ENCODE measurements at regions not wholly inside any gene's neighbourhood (a gene's known extent, or its start where the extent isn't known, plus 50 kb on each side); places are given as distances from the start of the nearest gene placed in this dataset.

DNA sequence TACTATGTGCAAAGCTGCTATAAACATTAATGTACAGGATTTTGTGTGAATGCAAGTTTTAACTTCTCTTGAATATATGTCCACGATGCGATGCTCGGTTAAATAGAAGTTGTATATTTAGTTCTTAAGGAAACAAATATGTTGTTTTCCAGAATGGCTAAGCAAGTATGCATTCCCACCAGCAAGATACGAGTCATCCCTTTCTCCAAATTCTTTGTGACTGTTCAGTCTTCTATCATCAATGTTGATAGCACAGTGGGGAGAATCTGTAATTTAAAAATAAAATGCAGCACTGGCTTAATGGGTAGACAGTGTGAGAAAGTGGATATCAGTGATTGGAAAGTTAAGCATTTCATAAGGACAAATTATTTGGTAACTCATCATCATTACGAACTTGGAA, 1340.8 kb downstream of the PCDH9 start:
- Histone ChIP-seq H3K4me1 (ENCODE audit: low read length) (no peaks in the 10 kb centered on the region), H3K9ac (ENCODE audit: low read length) (no peak overlapping the region), H3K4me2 (ENCODE audit: low read depth, low read length) (no peak overlapping the region), H3K79me2 (ENCODE audit: low read length) (no peaks in the 10 kb centered on the region), H3K9me3 (replicated peaks; ENCODE audit: insufficient read depth, low read length) (no peaks in the 10 kb centered on the region), H3K36me3 (replicated peaks; ENCODE audit: insufficient read depth, low read length) (no peaks in the 10 kb centered on the region), H2AFZ (ENCODE audit: low read length) (no peak overlapping the region), H3K27ac (ENCODE audit: low read length) (no peak overlapping the region), H3K27me3 (replicated peaks; ENCODE audit: insufficient read depth, low read length) (no peaks in the 10 kb centered on the region), H3F3A (ENCODE audit: insufficient read depth, low read length) (no peaks in the 10 kb centered on the region), H4K20me1 (ENCODE audit: insufficient read depth, low read length) (no peaks in the 10 kb centered on the region), H3K9me2 (replicated peaks; ENCODE audit: insufficient read depth, low read length) (no peaks in the 10 kb centered on the region), H3K4me3 (ENCODE audit: low read length) (no peak overlapping the region)
- no peak for DNase-seq
- TF ChIP-seq EZH2 (optimal IDR thresholded peaks at IDR 0.05; ENCODE audit: low read depth, low read length), result no peak
- TF ChIP-seq, protein P1, sequence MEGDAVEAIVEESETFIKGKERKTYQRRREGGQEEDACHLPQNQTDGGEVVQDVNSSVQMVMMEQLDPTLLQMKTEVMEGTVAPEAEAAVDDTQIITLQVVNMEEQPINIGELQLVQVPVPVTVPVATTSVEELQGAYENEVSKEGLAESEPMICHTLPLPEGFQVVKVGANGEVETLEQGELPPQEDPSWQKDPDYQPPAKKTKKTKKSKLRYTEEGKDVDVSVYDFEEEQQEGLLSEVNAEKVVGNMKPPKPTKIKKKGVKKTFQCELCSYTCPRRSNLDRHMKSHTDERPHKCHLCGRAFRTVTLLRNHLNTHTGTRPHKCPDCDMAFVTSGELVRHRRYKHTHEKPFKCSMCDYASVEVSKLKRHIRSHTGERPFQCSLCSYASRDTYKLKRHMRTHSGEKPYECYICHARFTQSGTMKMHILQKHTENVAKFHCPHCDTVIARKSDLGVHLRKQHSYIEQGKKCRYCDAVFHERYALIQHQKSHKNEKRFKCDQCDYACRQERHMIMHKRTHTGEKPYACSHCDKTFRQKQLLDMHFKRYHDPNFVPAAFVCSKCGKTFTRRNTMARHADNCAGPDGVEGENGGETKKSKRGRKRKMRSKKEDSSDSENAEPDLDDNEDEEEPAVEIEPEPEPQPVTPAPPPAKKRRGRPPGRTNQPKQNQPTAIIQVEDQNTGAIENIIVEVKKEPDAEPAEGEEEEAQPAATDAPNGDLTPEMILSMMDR (IDR thresholded peaks at IDR 0.05; ENCODE audit: low read length), result no peak
- TF ChIP-seq EZH2phosphoT487 (IDR thresholded peaks at IDR 0.05; ENCODE audit: low read length), result no peak

DNA sequence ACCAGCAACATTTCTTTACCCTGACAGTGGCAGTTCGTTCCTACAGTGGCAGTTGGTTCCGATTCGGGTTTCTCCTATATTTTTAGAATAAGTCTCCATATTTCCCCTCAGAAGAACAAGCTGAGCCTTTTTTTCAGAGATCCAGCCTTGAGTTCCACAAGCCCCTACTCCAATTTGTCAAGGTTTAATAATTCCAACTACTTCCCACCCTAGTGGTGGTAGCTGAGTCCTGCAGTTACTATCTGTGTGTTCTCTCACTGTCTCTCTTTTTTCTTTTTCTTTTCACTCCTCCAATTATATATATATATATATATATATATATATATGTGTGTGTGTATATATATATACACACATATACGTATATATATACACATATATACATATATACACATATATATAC, 1347.3 kb downstream of the PCDH9 start:
- Histone ChIP-seq H3K36me3 (replicated peaks; ENCODE audit: insufficient read depth, low read length) (no peaks in the 10 kb centered on the region), H3K9ac (ENCODE audit: low read length) (no peak overlapping the region), H3K27ac (ENCODE audit: low read length) (no peak overlapping the region), H3K4me2 (ENCODE audit: low read depth, low read length) (no peak overlapping the region), H3K4me1 (ENCODE audit: low read length) (no peaks in the 10 kb centered on the region), H4K20me1 (ENCODE audit: insufficient read depth, low read length) (no peaks in the 10 kb centered on the region), H3K9me2 (replicated peaks; ENCODE audit: insufficient read depth, low read length) (no peaks in the 10 kb centered on the region), H3K9me3 (replicated peaks; ENCODE audit: insufficient read depth, low read length) (no peaks in the 10 kb centered on the region), H3K27me3 (replicated peaks; ENCODE audit: insufficient read depth, low read length) (no peaks in the 10 kb centered on the region), H3K79me2 (ENCODE audit: low read length) (no peaks in the 10 kb centered on the region), H3K4me3 (ENCODE audit: low read length) (no peak overlapping the region), H3F3A (ENCODE audit: insufficient read depth, low read length) (no peaks in the 10 kb centered on the region), H2AFZ (ENCODE audit: low read length) (no peak overlapping the region)
- TF ChIP-seq EZH2 (optimal IDR thresholded peaks at IDR 0.05; ENCODE audit: low read depth, low read length) (no peak), EZH2phosphoT487 (IDR thresholded peaks at IDR 0.05; ENCODE audit: low read length) (no peak)
- TF ChIP-seq, protein P1 (IDR thresholded peaks at IDR 0.05; ENCODE audit: low read length), result no peak
- DNase-seq, result no peak

DNA sequence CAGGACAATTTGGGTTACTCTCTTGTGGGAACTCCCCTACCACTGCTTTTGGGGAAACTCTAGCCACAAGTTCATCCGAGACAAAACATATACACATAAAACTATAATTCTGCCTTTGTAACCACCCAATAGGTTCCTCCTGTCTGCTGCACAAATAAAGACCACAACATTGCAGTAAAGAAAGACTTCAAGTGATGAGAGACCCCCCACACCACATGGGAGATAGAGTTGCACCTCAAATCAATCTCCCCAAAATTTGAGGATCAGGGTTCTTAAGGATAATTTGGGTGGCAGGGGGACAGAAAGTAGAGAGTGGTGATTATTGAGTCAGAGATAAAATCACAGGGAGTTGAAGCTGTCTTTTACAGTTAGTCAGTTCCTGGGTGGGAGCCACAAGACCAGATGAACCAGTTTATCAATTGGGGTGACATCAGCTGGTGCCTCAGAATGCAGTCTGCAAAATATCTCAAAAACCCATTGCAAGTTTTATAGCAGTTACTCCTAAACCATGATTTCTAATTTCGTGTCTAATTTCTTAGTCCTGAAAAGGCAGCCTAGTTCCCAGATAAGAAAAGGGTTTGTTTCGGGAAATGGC, 1348.5 kb downstream of the PCDH9 start:
- no peaks in the 10 kb centered on the region for H3K4me1 ChIP-seq (ENCODE audit: low read length)
- no peaks in the 10 kb centered on the region for H3F3A ChIP-seq (ENCODE audit: insufficient read depth, low read length)
- no peaks in the 10 kb centered on the region for H3K9me3 ChIP-seq (replicated peaks; ENCODE audit: insufficient read depth, low read length)
- no peaks in the 10 kb centered on the region for H4K20me1 ChIP-seq (ENCODE audit: insufficient read depth, low read length)
- TF ChIP-seq, protein P1 (IDR thresholded peaks at IDR 0.05; ENCODE audit: low read length), result no peak
- TF ChIP-seq EZH2 (optimal IDR thresholded peaks at IDR 0.05; ENCODE audit: low read depth, low read length) (no peak), EZH2phosphoT487 (IDR thresholded peaks at IDR 0.05; ENCODE audit: low read length) (no peak)
- no peaks in the 10 kb centered on the region for H3K36me3 ChIP-seq (replicated peaks; ENCODE audit: insufficient read depth, low read length)
- no peaks in the 10 kb centered on the region for H3K27me3 ChIP-seq (replicated peaks; ENCODE audit: insufficient read depth, low read length)
- no peak overlapping the region for H2AFZ ChIP-seq (ENCODE audit: low read length)
- H3K9me2 ChIP-seq (replicated peaks; ENCODE audit: insufficient read depth, low read length), result no peaks in the 10 kb centered on the region
- DNase-seq, result no peak
- no peaks in the 10 kb centered on the region for H3K79me2 ChIP-seq (ENCODE audit: low read length)
- no peak overlapping the region for H3K9ac ChIP-seq (ENCODE audit: low read length)
- H3K27ac ChIP-seq (ENCODE audit: low read length), result no peak overlapping the region
- no peak overlapping the region for H3K4me3 ChIP-seq (ENCODE audit: low read length)
- no peak overlapping the region for H3K4me2 ChIP-seq (ENCODE audit: low read depth, low read length)

Measured in MM.1S (cell line).